Mesendoderm (in vitro differentiated cells): ENCODE measurements at regions not wholly inside any gene's neighbourhood (a gene's known extent, or its start where the extent isn't known, plus 50 kb on each side); places are given as distances from the start of the nearest gene placed in this dataset.
"Not testable (repeated sequence)": the region's sequence is repeated elsewhere in the genome, so short reads cannot be mapped to it uniquely, and the experiment has no call there.

Experiments
- DNase-seq: peaks from one replicate; pipeline ENCODE4 v3.0.0; 2013
- H2AK5ac ChIP-seq: 2 replicates; pipeline ENCODE4 v1.6.1; 2013; ENCODE audit warnings: low read length, inconsistent platforms
- H2BK120ac ChIP-seq: 2 replicates; pipeline ENCODE4 v1.6.1; 2013; ENCODE audit warnings: low read depth, mild to moderate bottlenecking, low read length, moderate library complexity, mixed read lengths
- H2BK15ac ChIP-seq: replicated peaks from 2 replicates; pipeline ENCODE4 v1.6.1; 2013; ENCODE audit warnings: low read depth, mild to moderate bottlenecking, moderate library complexity
- H2BK5ac ChIP-seq: 2 replicates; pipeline ENCODE4 v1.6.1; 2013; ENCODE audit warnings: low read length, inconsistent platforms
- H3K18ac ChIP-seq: 2 replicates; pipeline ENCODE4 v1.6.1; 2013; ENCODE audit warnings: mild to moderate bottlenecking, low read length, mixed read lengths
- H3K23ac ChIP-seq: one replicate; pipeline ENCODE4 v1.6.1; 2013; ENCODE audit warnings: low read length
- H3K27ac ChIP-seq: 2 replicates; pipeline ENCODE4 v1.5.1; 2013; ENCODE audit warnings: low read depth, mild to moderate bottlenecking, inconsistent platforms, low read length, moderate library complexity
- H3K27me3 ChIP-seq: 2 replicates; pipeline ENCODE4 v1.6.1; 2013; ENCODE audit warnings: low read length, control low read depth, mild to moderate bottlenecking, inconsistent platforms; ENCODE audit not compliant: insufficient read depth, poor library complexity
- H3K36me3 ChIP-seq: 2 replicates; pipeline ENCODE4 v1.6.1; 2013; ENCODE audit warnings: low read length, inconsistent platforms; ENCODE audit not compliant: control insufficient read depth, insufficient read depth
- H3K4ac ChIP-seq: one replicate; pipeline ENCODE4 v1.6.1; 2013; ENCODE audit warnings: low read depth, mild to moderate bottlenecking, low read length, moderate library complexity
- H3K4me1 ChIP-seq: 2 replicates; pipeline ENCODE4 v1.6.1; 2013; ENCODE audit warnings: low read depth, low read length, inconsistent platforms; ENCODE audit not compliant: control insufficient read depth
- H3K4me2 ChIP-seq: 2 replicates; pipeline ENCODE4 v1.6.1; 2013; ENCODE audit warnings: low read length
- H3K4me3 ChIP-seq: 2 replicates; pipeline ENCODE4 v1.5.1; 2013; ENCODE audit warnings: mild to moderate bottlenecking, low read length
- H3K56ac ChIP-seq: one replicate; pipeline ENCODE4 v1.6.1; 2013; ENCODE audit warnings: low read length
- H3K79me1 ChIP-seq: 2 replicates; pipeline ENCODE4 v1.6.1; 2013; ENCODE audit warnings: low read length, inconsistent platforms
- H3K79me2 ChIP-seq: 2 replicates; pipeline ENCODE4 v1.6.1; 2013; ENCODE audit warnings: mild to moderate bottlenecking, low read length; ENCODE audit not compliant: control insufficient read depth, insufficient read depth
- H3K9ac ChIP-seq: 2 replicates; pipeline ENCODE4 v1.6.1; 2013; ENCODE audit warnings: low read length, inconsistent platforms
- H4K5ac ChIP-seq: one replicate; pipeline ENCODE4 v1.6.1; 2013; ENCODE audit warnings: low read length
- H4K8ac ChIP-seq: one replicate; pipeline ENCODE4 v1.6.1; 2013; ENCODE audit warnings: low read depth, mild to moderate bottlenecking, control low read depth, low read length, moderate library complexity
- WGBS: extraction: QIAGEN DNeasy Blood & Tissue Kit; methylation state at CpG from one replicate; pipeline ENCODE4 v1.1.7; 2013; ENCODE audit warnings: low lambda C conversion rate, missing lambda C conversion rate; ENCODE audit not compliant: insufficient coverage; ENCODE audit errors: extremely low coverage; 5-methylcytosine and 5-hydroxymethylcytosine counted together

- Histone ChIP-seq H3K23ac (no peak overlapping the region), H3K79me2 (no peaks in the 10 kb centered on the region), H3K4me2 (no peak overlapping the region), H3K79me1 (no peaks in the 10 kb centered on the region), H3K4me3 (no peak overlapping the region), H3K27ac (no peak overlapping the region), H3K27me3 (no peaks in the 10 kb centered on the region), H3K56ac (no peak overlapping the region), H3K36me3 (no peaks in the 10 kb centered on the region), H2BK15ac (no peak overlapping the region), H3K18ac (no peak overlapping the region), H2BK120ac (no peak overlapping the region), H3K4me1 (no peaks in the 10 kb centered on the region), H2AK5ac (no peak overlapping the region), H4K8ac (no peak overlapping the region), H3K9ac (no peak overlapping the region), H4K5ac (no peak overlapping the region), H3K4ac (no peak overlapping the region), H2BK5ac (no peak overlapping the region)
- WGBS: no CpG with 5 or more reads among the region's 3 CpGs
- DNase-seq: no peak
These were observed 316.4 kb downstream of the SOX2 start for GRCh38 chr3:182028081-182028480.

- not testable (repeated sequence) for H3K4me1 ChIP-seq, H4K5ac ChIP-seq, H3K56ac ChIP-seq, H3K36me3 ChIP-seq, H2BK15ac ChIP-seq, H2BK120ac ChIP-seq, H3K27ac ChIP-seq, H3K9ac ChIP-seq, H3K18ac ChIP-seq, H4K8ac ChIP-seq, H2AK5ac ChIP-seq, H3K4me3 ChIP-seq, H3K27me3 ChIP-seq, H3K79me2 ChIP-seq, H3K23ac ChIP-seq, H3K4me2 ChIP-seq, H3K4ac ChIP-seq, H3K79me1 ChIP-seq, DNase-seq, H2BK5ac ChIP-seq
- no CpG with 5 or more reads among the region's 1 CpG for WGBS
These were observed 322.5 kb downstream of the SOX2 start for GRCh38 chr3:182034231-182034630.

DNA sequence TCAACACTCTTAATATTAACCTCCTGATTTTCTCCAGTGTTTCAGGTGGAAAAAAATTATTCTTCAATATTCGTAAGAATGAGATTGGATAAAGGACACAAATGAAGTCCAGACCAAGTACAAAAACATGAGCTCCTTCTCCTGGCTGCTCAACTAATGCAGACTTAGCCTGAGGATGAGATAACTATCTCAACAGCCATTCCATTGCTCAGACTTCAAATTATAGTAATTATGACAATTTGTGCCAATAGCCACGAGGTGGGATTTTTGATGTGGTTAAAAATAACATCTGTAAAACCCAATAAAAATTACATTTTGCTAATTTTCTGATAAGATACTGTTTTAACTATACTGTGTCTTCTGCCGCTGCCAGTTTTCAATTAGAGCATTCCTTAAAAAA is 323.6 kb downstream of the SOX2 start:
- H2BK15ac ChIP-seq: no peak overlapping the region
- H4K8ac ChIP-seq: no peak overlapping the region
- H3K4me3 ChIP-seq: no peak overlapping the region
- DNase-seq: no peak
- H3K79me2 ChIP-seq: no peaks in the 10 kb centered on the region
- no CpG with 5 or more reads among the region's 3 CpGs for WGBS
- H3K4ac ChIP-seq: no peak overlapping the region
- no peak overlapping the region for H2BK5ac ChIP-seq
- H3K36me3 ChIP-seq: no peaks in the 10 kb centered on the region
- no peak overlapping the region for H3K4me2 ChIP-seq
- H4K5ac ChIP-seq: no peak overlapping the region
- no peaks in the 10 kb centered on the region for H3K4me1 ChIP-seq
- H3K18ac ChIP-seq: no peak overlapping the region
- H3K9ac ChIP-seq: no peak overlapping the region
- no peak overlapping the region for H2AK5ac ChIP-seq
- no peaks in the 10 kb centered on the region for H3K79me1 ChIP-seq
- H2BK120ac ChIP-seq: no peak overlapping the region
- no peak overlapping the region for H3K56ac ChIP-seq
- no peak overlapping the region for H3K27ac ChIP-seq
- H3K23ac ChIP-seq: no peak overlapping the region
- H3K27me3 ChIP-seq: no peaks in the 10 kb centered on the region

GRCh38 chr3:182036382-182036781 is 324.7 kb downstream of the SOX2 start:
- Histone ChIP-seq H2BK5ac (no peak overlapping the region), H4K8ac (no peak overlapping the region), H3K79me1 (no peaks in the 10 kb centered on the region), H3K9ac (no peak overlapping the region), H3K4ac (no peak overlapping the region), H3K4me2 (no peak overlapping the region), H3K27ac (no peak overlapping the region), H3K4me1 (no peaks in the 10 kb centered on the region), H2AK5ac (no peak overlapping the region), H4K5ac (no peak overlapping the region), H3K79me2 (no peaks in the 10 kb centered on the region), H3K18ac (no peak overlapping the region), H3K36me3 (no peaks in the 10 kb centered on the region), H3K27me3 (no peaks in the 10 kb centered on the region), H2BK120ac (no peak overlapping the region), H3K23ac (no peak overlapping the region), H3K4me3 (no peak overlapping the region), H3K56ac (no peak overlapping the region), H2BK15ac (no peak overlapping the region)
- no CpG with 5 or more reads among the region's 1 CpG for WGBS
- no peak for DNase-seq

- H3K18ac ChIP-seq: no peak overlapping the region
- no CpG with 5 or more reads among the region's 1 CpG for WGBS
- no peak overlapping the region for H3K4me2 ChIP-seq
- no peak overlapping the region for H2BK5ac ChIP-seq
- H2BK120ac ChIP-seq: no peak overlapping the region
- no peaks in the 10 kb centered on the region for H3K27me3 ChIP-seq
- H2BK15ac ChIP-seq: no peak overlapping the region
- H3K36me3 ChIP-seq: no peaks in the 10 kb centered on the region
- H3K9ac ChIP-seq: no peak overlapping the region
- DNase-seq: no peak
- H3K4ac ChIP-seq: no peak overlapping the region
- no peaks in the 10 kb centered on the region for H3K4me1 ChIP-seq
- no peak overlapping the region for H3K56ac ChIP-seq
- H3K4me3 ChIP-seq: no peak overlapping the region
- H3K79me2 ChIP-seq: no peaks in the 10 kb centered on the region
- no peak overlapping the region for H2AK5ac ChIP-seq
- no peak overlapping the region for H4K5ac ChIP-seq
- no peak overlapping the region for H4K8ac ChIP-seq
- H3K27ac ChIP-seq: no peak overlapping the region
- no peaks in the 10 kb centered on the region for H3K79me1 ChIP-seq
- no peak overlapping the region for H3K23ac ChIP-seq
These were observed 330.1 kb downstream of the SOX2 start for GRCh38 chr3:182041668-182042291.

- H2BK5ac ChIP-seq: no peak overlapping the region
- H3K9ac ChIP-seq: no peak overlapping the region
- no peak overlapping the region for H4K8ac ChIP-seq
- H4K5ac ChIP-seq: no peak overlapping the region
- H3K79me1 ChIP-seq: no peaks in the 10 kb centered on the region
- H3K56ac ChIP-seq: no peak overlapping the region
- no peaks in the 10 kb centered on the region for H3K27me3 ChIP-seq
- no peaks in the 10 kb centered on the region for H3K36me3 ChIP-seq
- no peaks in the 10 kb centered on the region for H3K79me2 ChIP-seq
- WGBS: no CpG with 5 or more reads among the region's 2 CpGs
- H3K4me1 ChIP-seq: no peaks in the 10 kb centered on the region
- H3K4ac ChIP-seq: no peak overlapping the region
- H2BK120ac ChIP-seq: no peak overlapping the region
- no peak overlapping the region for H3K4me3 ChIP-seq
- no peak overlapping the region for H2AK5ac ChIP-seq
- H2BK15ac ChIP-seq: no peak overlapping the region
- H3K18ac ChIP-seq: no peak overlapping the region
- DNase-seq: no peak
- H3K4me2 ChIP-seq: no peak overlapping the region
- H3K27ac ChIP-seq: no peak overlapping the region
- H3K23ac ChIP-seq: no peak overlapping the region
These were observed 334.0 kb downstream of the SOX2 start for GRCh38 chr3:182045736-182046135.
